ENCODE measurements at regions not wholly inside any gene's neighbourhood (a gene's known extent, or its start where the extent isn't known, plus 50 kb on each side); places are given as distances from the start of the nearest gene placed in this dataset.
"Not testable (repeated sequence)": the region's sequence is repeated elsewhere in the genome, so short reads cannot be mapped to it uniquely, and the experiment has no call there.

GRCh38 chr9:30504502-30504905 is 1879.9 kb upstream of the ACO1 start:
- in situ Hi-C loops (cut with MboI; ENCODE audit: low sequenced_read_pairs): no loop called here

GRCh38 chr9:30505311-30505710 is 1879.1 kb upstream of the ACO1 start:
- in situ Hi-C loops (cut with MboI; ENCODE audit: low sequenced_read_pairs): no loop called here

DNA sequence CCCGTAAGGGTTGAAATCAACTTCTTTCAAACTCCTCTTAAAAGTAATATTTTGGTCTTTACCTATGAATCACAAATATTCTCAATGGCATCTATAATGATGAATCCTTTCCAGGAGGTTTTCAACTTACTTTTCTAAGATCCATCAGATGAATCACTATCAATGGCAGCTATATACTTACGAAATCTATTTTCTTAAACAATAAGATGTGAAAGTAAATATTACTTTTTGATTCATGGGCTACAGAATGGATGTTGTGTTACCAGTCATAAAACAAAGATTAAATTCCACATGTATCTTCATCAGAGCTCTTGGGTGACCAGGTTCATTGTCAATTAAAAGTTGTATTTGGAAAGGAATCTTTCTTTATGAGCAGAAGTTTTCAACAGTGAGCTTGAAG is 1877.7 kb upstream of the ACO1 start:
- in situ Hi-C loops (cut with MboI; ENCODE audit: low sequenced_read_pairs): no loop called here

DNA sequence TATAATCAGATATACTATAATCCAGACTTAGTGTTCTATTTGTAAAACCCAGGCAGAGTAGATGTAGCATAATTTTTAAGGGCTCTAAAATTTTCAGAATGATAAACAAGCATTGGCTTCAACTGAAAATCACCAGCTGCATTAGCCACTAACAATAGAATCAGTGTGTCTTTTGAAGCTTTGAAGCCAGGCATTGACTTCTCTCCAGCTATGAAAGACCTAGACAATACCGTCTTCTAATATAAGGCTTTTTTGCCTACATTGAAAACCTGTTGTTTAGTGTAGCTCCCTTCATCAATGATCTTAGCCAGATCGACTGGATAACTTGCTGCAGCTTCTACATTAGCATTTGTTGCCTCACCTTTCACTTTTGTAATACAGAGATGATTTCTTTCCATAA is 1877.3 kb upstream of the ACO1 start:
- in situ Hi-C loops (cut with MboI; ENCODE audit: low sequenced_read_pairs): no loop called here

GRCh38 chr9:30511666-30512065 is 1872.8 kb upstream of the ACO1 start:
- in situ Hi-C loops (cut with MboI; ENCODE audit: low sequenced_read_pairs): no loop called here

- in situ Hi-C loops (cut with MboI; ENCODE audit: low sequenced_read_pairs): no loop called here
Observed at GRCh38 chr9:30519166-30519565, 1865.3 kb upstream of the ACO1 start.

DNA sequence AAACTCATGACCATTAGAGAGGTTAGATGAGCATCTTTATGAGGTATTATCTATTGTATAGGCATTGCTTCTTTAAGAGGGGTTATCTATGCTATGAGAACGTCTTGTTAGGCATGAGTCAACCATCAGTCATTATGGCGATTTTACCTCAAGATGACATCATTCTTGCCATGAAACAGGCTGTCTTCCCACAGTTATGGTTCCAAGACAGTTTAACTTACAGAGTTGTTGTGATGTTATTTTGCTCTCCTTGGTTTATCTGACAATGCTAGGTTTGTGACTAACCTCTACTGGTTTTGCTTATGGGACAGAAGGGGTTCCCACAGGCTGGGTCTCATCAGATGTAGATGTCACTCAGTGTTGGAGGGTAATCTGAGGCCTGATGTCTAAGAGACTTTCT is 1864.7 kb upstream of the ACO1 start:
- in situ Hi-C loops (cut with MboI; ENCODE audit: low sequenced_read_pairs): no loop called here

- in situ Hi-C loops (cut with MboI; ENCODE audit: low sequenced_read_pairs): no loop called here
Observed at GRCh38 chr9:30522061-30522460, 1862.4 kb upstream of the ACO1 start.

GRCh38 chr9:30522486-30522885 is 1862.0 kb upstream of the ACO1 start:
- in situ Hi-C loops (cut with MboI; ENCODE audit: low sequenced_read_pairs): no loop called here

DNA sequence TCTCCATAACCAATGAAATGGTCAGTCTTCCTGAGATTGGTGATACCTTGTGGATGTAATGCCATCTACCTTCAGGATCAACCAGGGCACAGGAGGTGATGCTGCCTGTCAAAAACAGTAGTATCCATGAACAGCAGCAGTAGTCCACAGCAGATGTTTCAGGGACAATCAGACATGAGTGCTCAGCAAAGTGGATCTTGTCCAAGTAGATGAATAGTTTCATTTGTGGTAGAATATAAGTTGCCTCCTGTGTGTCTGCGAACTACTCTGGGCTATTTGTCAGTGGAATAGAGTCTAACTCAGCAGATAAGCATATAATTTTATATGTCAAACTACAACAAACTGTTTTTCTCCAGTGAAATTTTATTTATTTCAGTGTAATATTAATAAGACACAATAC is 1860.1 kb upstream of the ACO1 start:
- in situ Hi-C loops (cut with MboI; ENCODE audit: low sequenced_read_pairs): no loop called here

GRCh38 chr9:30534455-30534854 is 1850.0 kb upstream of the ACO1 start:
- in situ Hi-C loops (cut with MboI; ENCODE audit: low sequenced_read_pairs): no loop called here

DNA sequence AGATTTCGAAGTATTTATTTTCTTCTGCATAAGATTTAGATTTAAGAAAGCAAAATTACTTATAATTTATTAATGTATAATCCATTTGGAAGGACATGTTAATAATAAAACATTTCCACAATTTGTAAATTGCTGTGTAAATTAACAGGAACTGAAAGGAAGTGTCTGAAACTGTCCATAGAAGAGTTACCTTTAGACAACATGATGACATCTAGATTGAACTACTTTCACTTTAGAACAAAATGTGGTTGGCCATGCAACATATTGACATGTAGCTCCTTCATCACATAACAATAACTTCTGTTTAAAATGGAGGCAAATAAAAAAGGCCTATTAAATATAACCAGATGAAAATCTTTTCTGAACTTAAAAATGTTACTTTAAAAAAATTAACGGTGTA is 1849.5 kb upstream of the ACO1 start:
- in situ Hi-C loops (cut with MboI; ENCODE audit: low sequenced_read_pairs): no loop called here

- in situ Hi-C loops (cut with MboI; ENCODE audit: low sequenced_read_pairs): no loop called here
Observed at GRCh38 chr9:30536494-30536893, 1847.9 kb upstream of the ACO1 start.

GRCh38 chr9:30539696-30540095 is 1844.7 kb upstream of the ACO1 start:
- in situ Hi-C loops (cut with MboI; ENCODE audit: low sequenced_read_pairs): not testable (repeated sequence)

GRCh38 chr9:30574355-30575151 is 1809.9 kb upstream of the ACO1 start:
- in situ Hi-C loops (cut with MboI; ENCODE audit: low sequenced_read_pairs): no loop called here

DNA sequence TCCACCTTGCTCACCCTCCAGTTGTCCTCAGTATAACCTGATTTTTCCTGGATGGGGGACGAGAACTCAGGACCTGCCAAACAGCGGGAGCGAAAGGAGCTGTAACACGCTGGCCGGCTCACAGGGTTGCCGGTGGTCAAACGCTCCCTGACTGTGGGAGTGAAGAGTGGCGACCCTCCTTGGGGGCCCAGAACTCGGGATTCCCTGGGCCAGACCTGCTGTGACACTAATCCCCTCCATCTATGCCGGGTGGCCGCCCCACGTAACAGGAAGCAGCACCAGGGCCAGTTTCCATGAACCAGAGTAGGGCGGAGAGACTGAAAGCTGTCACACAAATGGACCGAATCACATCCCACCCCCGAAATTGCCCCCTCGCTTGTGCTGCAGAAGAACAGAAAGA is 1809.2 kb upstream of the ACO1 start:
- in situ Hi-C loops (cut with MboI; ENCODE audit: low sequenced_read_pairs): no loop called here

GRCh38 chr9:30575691-30576090 is 1808.8 kb upstream of the ACO1 start:
- in situ Hi-C loops (cut with MboI; ENCODE audit: low sequenced_read_pairs): no loop called here

- in situ Hi-C loops (cut with MboI; ENCODE audit: low sequenced_read_pairs): no loop called here
Observed at GRCh38 chr9:30579810-30580209, 1804.6 kb upstream of the ACO1 start.

DNA sequence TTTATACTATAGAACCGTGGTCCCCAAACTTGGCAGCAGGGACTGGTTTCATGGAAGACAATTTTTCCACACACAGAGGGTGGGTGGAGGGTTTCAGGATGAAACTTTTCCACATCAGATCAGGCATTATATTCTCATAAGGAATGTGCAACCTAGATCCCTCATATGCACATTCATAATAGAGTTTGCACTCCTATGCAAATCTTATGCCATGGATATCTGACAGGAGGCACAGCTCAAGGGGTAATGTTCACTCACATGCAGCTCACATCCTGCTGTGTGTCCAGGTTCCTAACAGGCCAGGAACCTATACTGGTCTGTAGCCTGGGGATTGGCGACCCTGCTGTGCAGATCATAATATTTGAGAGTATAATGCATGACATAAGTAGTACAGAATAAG is 1802.2 kb upstream of the ACO1 start:
- in situ Hi-C loops (cut with MboI; ENCODE audit: low sequenced_read_pairs): no loop called here

GRCh38 chr9:30584559-30584958 is 1799.9 kb upstream of the ACO1 start:
- in situ Hi-C loops (cut with MboI; ENCODE audit: low sequenced_read_pairs): no loop called here

GRCh38 chr9:30591461-30591860 is 1793.0 kb upstream of the ACO1 start:
- in situ Hi-C loops (cut with MboI; ENCODE audit: low sequenced_read_pairs): no loop called here

GRCh38 chr9:30597608-30598007 is 1786.8 kb upstream of the ACO1 start:
- in situ Hi-C loops (cut with MboI; ENCODE audit: low sequenced_read_pairs): no loop called here

GRCh38 chr9:30605936-30606335 is 1778.5 kb upstream of the ACO1 start:
- in situ Hi-C loops (cut with MboI; ENCODE audit: low sequenced_read_pairs): no loop called here

All from HL-60/S4 (cell line).